Caco-2 (cell line): ENCODE measurements at regions not wholly inside any gene's neighbourhood (a gene's known extent, or its start where the extent isn't known, plus 50 kb on each side); places are given as distances from the start of the nearest gene placed in this dataset.

Source experiments
- BruUV-seq: library from RNA; stranded (reverse); fragments of 400-500 nt; replicated peaks from 2 replicates; lab custom pipeline; 2021; lab: Mats Ljungman, UMichigan
- CTCF ChIA-PET: fragments of 300-600 bp; sonication (Branson Sonifier 250); formaldehyde crosslinking; loops from one replicate; lab custom pipeline; 2022; ENCODE audit warnings: antibody characterized with exemption; lab: Charles Lee
- POLR2A ChIA-PET: fragments of 300-600 bp; sonication (Branson Sonifier 250); formaldehyde crosslinking; loops from one replicate; lab custom pipeline; 2022; ENCODE audit warnings: antibody characterized with exemption; lab: Charles Lee
- DNase-seq, 2 experiments: peaks; one replicate each; pipeline versions ENCODE4 v3.0.0 to v3.0.0-alpha.2; 2020 to 2022
- H3K27me3 ChIP-seq: replicated peaks from 2 replicates; pipeline ENCODE4 v1.6.0; 2011; ENCODE audit warnings: low read length; ENCODE audit not compliant: control insufficient read depth, insufficient read depth
- H3K36me3 ChIP-seq: 2 replicates; pipeline ENCODE4 v1.5.1; 2011; ENCODE audit warnings: low read length; ENCODE audit not compliant: control insufficient read depth, insufficient read depth
- H3K4me1 ChIP-seq: fragments of 250-450 bp; sonication (Bioruptor Pico); 2 replicates; pipeline ENCODE4 v1.5.1; 2020; ENCODE audit warnings: mild to moderate bottlenecking
- H3K4me3 ChIP-seq: 2 replicates; pipeline ENCODE4 v1.5.1; 2011; ENCODE audit warnings: low read depth, mild to moderate bottlenecking, control low read depth, low read length
- H3K9me3 ChIP-seq: fragments of 250-450 bp; sonication (Bioruptor Pico); 2 replicates; pipeline ENCODE4 v1.5.1; 2020; ENCODE audit warnings: mild to moderate bottlenecking, moderate library complexity
- H3K27ac Mint-ChIP-seq: one replicate; pipeline ENCODE4 v1.8.0; 2022; ENCODE audit warnings: mixed read lengths; ENCODE audit not compliant: unreplicated experiment
- H3K27me3 Mint-ChIP-seq: one replicate; pipeline ENCODE4 v1.8.0; 2022; ENCODE audit warnings: mixed read lengths; ENCODE audit not compliant: insufficient read depth, unreplicated experiment
- H3K36me3 Mint-ChIP-seq: one replicate; pipeline ENCODE4 v1.8.0; 2022; ENCODE audit warnings: mild to moderate bottlenecking, mixed read lengths; ENCODE audit not compliant: insufficient read depth, unreplicated experiment
- H3K4me1 Mint-ChIP-seq: one replicate; pipeline ENCODE4 v1.8.0; 2022; ENCODE audit warnings: low read depth, mixed read lengths; ENCODE audit not compliant: unreplicated experiment
- H3K4me3 Mint-ChIP-seq: one replicate; pipeline ENCODE4 v1.8.0; 2022; ENCODE audit warnings: mild to moderate bottlenecking, moderate library complexity, mixed read lengths; ENCODE audit not compliant: unreplicated experiment
- H3K9me3 Mint-ChIP-seq: one replicate; pipeline ENCODE4 v1.8.0; 2022; ENCODE audit warnings: mixed read lengths; ENCODE audit not compliant: unreplicated experiment
- intact Hi-C: fragments of 100-400 bp; cut with micrococcal nuclease; formaldehyde crosslinking; loops from one replicate; pipeline ENCODE4 v1.10.0; 2022; ENCODE audit not compliant: unreplicated experiment
- TF ChIP-seq, protein P1 (sequence below), 2 experiments: fragments of 200-600 bp in 1 of 2; IDR thresholded peaks; 1 replicate in 1 of 2; 2 replicates in 1 of 2; pipeline versions ENCODE4 v1.5.1 to v1.8.0; 2011 to 2022; ENCODE audit warnings: antibody characterized with exemption in 1 of 2, control low read depth in 1 of 2, inconsistent platforms in 1 of 2, low read depth in 1 of 2, low read length in 1 of 2, mild to moderate bottlenecking in 1 of 2, moderate library complexity in 1 of 2; ENCODE audit not compliant: insufficient read depth in 1 of 2, severe bottlenecking in 1 of 2, unreplicated experiment in 1 of 2

DNA sequence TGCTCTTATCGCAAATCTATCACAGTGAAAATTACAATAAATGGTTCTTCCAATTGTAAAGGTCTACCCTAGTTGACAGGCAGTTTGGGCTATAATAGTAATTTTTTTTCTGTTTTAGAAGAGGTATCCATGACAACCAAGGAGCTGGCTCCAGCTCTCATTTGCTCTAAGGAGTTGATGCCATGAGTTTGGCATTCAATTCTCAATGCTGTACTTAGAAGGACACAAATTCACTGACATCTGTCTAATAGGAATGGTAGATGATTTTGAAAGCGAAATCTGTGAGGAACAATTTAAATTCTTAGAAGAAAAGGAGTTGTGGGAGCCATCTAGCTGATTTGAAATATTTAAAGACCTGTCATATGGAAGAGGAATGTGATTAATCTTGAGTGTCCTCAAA, 203.6 kb upstream of the DAB2 start:
- no peak overlapping the region for H3K27ac Mint-ChIP-seq
- no peak overlapping the region for H3K4me3 Mint-ChIP-seq
- Histone ChIP-seq H3K4me1 (peaks cover 26% of the 10 kb centered on the region), H3K4me3 (no peak overlapping the region), H3K36me3 (no peaks in the 10 kb centered on the region), H3K9me3 (peaks cover 8% of the 10 kb centered on the region; the same call in 1 of the 2 replicates), H3K27me3 (no peaks in the 10 kb centered on the region)
- ChIA-PET CTCF (no interaction called here), POLR2A (no interaction called here)
- intact Hi-C loops = no loop called here
- H3K9me3 Mint-ChIP-seq = peaks cover 27% of the 10 kb centered on the region
- peaks cover 19% of the 10 kb centered on the region for H3K4me1 Mint-ChIP-seq
- H3K36me3 Mint-ChIP-seq = peaks cover 5% of the 10 kb centered on the region
- TF ChIP-seq, protein P1, sequence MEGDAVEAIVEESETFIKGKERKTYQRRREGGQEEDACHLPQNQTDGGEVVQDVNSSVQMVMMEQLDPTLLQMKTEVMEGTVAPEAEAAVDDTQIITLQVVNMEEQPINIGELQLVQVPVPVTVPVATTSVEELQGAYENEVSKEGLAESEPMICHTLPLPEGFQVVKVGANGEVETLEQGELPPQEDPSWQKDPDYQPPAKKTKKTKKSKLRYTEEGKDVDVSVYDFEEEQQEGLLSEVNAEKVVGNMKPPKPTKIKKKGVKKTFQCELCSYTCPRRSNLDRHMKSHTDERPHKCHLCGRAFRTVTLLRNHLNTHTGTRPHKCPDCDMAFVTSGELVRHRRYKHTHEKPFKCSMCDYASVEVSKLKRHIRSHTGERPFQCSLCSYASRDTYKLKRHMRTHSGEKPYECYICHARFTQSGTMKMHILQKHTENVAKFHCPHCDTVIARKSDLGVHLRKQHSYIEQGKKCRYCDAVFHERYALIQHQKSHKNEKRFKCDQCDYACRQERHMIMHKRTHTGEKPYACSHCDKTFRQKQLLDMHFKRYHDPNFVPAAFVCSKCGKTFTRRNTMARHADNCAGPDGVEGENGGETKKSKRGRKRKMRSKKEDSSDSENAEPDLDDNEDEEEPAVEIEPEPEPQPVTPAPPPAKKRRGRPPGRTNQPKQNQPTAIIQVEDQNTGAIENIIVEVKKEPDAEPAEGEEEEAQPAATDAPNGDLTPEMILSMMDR (IDR thresholded peaks at IDR 0.05; ENCODE audit: insufficient read depth in 1 of 2, low read depth in 1 of 2, low read length in 1 of 2, severe bottlenecking in 1 of 2, unreplicated experiment in 1 of 2) = no peak
- DNase-seq = no peak
- BruUV-seq = no TSS peak
- H3K27me3 Mint-ChIP-seq = peaks cover 3% of the 10 kb centered on the region

DNA sequence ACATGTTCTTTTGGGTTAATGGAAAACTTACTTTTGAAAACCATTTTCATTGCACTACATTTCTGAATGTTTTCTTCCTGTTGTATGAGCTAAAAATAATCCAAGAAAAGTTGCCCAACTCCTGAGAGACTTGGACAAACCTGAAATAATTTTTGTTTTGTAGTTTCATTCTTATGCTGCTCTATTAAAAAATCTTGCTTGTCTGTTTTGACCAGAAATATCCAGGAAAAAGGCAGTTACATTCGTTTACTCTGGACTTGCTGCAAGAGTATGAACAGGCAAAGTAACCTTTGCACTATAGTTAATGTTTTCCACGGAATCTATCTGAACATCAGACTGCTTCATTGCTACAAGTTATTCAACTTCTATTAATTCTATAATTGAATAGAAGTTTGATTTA, 200.1 kb upstream of the DAB2 start:
- POLR2A ChIA-PET = no interaction called here
- peaks cover 5% of the 10 kb centered on the region for H3K36me3 Mint-ChIP-seq
- DNase-seq = no peak
- CTCF ChIA-PET = no interaction called here
- intact Hi-C loops = loop anchor here (1.0 kb wide), 1 partner anchor 26 kb away; no protein-coding TSS in a partner anchor
- Histone ChIP-seq H3K27me3 (no peaks in the 10 kb centered on the region), H3K4me3 (no peak overlapping the region), H3K9me3 (peaks cover 8% of the 10 kb centered on the region; the same call in 1 of the 2 replicates), H3K4me1 (peaks cover 26% of the 10 kb centered on the region), H3K36me3 (no peaks in the 10 kb centered on the region)
- no TSS peak for BruUV-seq
- H3K4me3 Mint-ChIP-seq = peak overlapping the region; percentile 59
- H3K27me3 Mint-ChIP-seq = peaks cover 3% of the 10 kb centered on the region
- H3K9me3 Mint-ChIP-seq = peaks cover 27% of the 10 kb centered on the region
- peak overlapping the region; percentile 81 for H3K27ac Mint-ChIP-seq
- peaks cover 19% of the 10 kb centered on the region for H3K4me1 Mint-ChIP-seq
- TF ChIP-seq, protein P1 (IDR thresholded peaks at IDR 0.05; ENCODE audit: insufficient read depth in 1 of 2, low read depth in 1 of 2, low read length in 1 of 2, severe bottlenecking in 1 of 2, unreplicated experiment in 1 of 2) = no peak

DNA sequence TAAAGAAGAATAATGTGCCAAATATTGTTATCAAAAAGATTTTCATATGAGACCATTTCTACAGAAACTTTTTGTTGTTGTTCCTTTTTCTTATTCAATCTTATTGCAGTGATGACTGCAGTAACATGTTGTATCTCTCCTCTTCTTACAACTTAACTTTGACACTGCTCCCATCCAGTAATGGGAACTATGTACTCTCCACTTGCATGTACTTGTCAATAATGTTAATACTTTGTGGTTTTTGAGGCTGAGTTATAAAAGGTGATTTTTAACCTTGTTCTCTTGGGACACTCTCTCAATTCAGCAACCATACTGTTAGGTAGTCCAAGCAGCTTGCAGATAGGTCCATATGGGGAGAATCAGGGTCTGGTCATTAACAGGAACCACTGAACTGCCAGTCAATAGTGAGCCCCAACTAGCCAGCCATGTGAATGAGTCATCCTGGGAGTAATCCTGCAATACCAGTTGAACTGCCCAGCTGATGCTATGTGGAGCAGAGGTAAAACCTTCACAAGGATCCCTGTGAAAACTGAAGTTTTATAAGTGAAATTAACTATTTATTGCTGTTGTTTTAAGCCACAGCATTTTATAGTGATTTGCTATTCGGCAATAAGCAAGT, 199.6 kb upstream of the DAB2 start:
- no peaks in the 10 kb centered on the region for H3K27me3 ChIP-seq
- intact Hi-C loops = loop anchor here (1.0 kb wide), 1 partner anchor 25 kb away; no protein-coding TSS in a partner anchor
- no peak overlapping the region for H3K4me3 ChIP-seq
- H3K4me1 Mint-ChIP-seq = peaks cover 19% of the 10 kb centered on the region
- peaks cover 5% of the 10 kb centered on the region for H3K36me3 Mint-ChIP-seq
- ChIA-PET POLR2A (no interaction called here), CTCF (no interaction called here)
- peaks cover 27% of the 10 kb centered on the region for H3K9me3 Mint-ChIP-seq
- peak; percentile 75 to 86 for DNase-seq
- peak overlapping the region; percentile 81 for H3K27ac Mint-ChIP-seq
- TF ChIP-seq, protein P1 (IDR thresholded peaks at IDR 0.05; ENCODE audit: insufficient read depth in 1 of 2, low read depth in 1 of 2, low read length in 1 of 2, severe bottlenecking in 1 of 2, unreplicated experiment in 1 of 2) = no peak
- H3K4me1 ChIP-seq = peaks cover 26% of the 10 kb centered on the region
- no peaks in the 10 kb centered on the region for H3K36me3 ChIP-seq
- peaks cover 8% of the 10 kb centered on the region; the same call in 1 of the 2 replicates for H3K9me3 ChIP-seq
- peak overlapping the region; percentile 59 for H3K4me3 Mint-ChIP-seq
- peaks cover 3% of the 10 kb centered on the region for H3K27me3 Mint-ChIP-seq
- no TSS peak for BruUV-seq
